ENCODE measurements at regions not wholly inside any gene's neighbourhood (a gene's known extent, or its start where the extent isn't known, plus 50 kb on each side); places are given as distances from the start of the nearest gene placed in this dataset.

DNA sequence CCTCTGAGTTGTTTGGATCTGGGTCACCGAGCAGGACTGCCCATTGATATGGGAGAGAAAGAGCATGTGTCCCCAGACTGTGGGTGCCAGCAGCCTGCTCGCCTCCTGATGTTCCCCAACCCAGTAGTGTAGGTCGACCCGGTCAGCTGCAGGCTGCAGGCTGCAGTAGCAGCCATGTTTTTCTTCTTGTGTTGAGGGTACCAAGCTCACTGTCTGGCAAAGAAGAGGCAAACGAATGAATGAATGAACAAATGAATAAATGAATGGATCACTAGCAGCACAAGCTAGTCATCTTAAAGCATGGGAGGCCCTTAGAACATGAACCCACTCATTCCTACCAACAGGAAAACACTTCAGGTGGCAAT lies 293.2 kb downstream of the SOX9 start:
- no peak for DNase-seq

DNA sequence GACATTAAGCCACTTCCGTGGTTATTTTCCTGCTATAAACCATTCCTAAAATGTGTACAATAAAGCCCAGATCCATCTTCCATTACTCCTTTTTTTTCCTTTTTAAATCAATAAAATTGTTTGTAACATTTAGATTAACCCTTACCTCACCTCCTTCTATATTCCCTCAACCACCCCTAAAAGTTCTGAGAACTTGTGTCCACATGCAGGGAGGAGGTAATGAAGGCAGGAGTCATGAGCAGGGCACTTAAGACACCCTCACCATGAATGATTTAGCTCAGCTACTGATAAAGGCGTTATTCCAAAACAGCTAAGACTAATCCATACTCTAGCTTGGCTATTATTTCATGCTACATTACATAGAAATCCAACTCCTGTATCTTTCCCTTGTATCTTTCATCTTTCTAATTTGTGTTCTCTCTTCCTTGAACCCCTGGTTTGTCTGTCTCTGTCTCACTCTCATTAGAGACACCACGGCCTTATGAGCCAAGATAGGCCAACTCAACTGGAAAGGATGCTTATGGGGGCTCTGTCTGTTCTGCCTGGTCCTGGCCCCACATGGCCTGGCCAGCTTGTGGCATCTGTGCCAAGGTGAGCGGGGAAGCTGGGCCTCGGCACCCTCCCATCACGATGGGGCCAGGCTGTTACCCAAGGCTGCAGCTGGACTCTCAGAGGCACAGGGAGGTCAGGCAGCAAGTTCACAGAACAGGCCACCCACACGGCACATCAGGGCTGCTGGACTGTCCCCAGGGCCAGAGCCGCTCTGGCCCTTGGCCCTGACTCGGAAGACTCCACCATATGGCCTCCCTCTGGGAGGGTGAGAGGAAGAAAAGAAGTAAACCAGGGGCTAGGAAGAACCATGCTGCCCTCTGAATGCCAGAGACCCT lies 294.4 kb downstream of the SOX9 start:
- no peak for DNase-seq

DNA sequence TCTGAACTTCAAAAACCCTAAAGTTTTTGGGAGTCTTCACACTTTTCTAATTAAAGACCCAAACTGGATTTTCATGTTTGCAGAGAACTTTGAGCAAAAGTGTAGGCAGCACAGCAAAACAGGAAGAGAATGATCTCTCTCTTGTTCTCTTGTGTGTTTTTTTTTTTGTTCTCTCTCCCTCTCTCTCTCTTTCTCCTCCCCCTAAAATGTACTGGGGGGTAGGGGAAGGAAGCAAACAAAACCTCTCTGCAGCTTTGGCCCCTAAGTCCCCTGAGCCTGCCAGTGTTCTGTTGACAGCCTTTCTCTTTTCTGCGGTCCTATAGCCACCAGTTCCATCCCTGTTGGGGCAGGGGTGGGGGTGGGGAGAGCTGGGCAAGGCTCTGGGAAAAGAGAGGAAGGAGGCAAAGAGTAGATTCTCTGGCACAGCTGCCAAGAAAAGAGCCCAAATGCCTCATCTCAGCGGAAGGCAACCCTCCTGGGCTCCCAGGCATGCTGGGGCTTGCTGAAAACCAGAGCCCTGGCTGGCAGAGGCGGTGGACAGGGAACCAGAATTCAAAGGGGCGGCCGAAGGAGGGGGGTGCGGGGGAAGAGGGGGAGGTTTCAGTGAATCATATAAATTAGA lies 295.3 kb downstream of the SOX9 start:
- no peak for DNase-seq

DNA sequence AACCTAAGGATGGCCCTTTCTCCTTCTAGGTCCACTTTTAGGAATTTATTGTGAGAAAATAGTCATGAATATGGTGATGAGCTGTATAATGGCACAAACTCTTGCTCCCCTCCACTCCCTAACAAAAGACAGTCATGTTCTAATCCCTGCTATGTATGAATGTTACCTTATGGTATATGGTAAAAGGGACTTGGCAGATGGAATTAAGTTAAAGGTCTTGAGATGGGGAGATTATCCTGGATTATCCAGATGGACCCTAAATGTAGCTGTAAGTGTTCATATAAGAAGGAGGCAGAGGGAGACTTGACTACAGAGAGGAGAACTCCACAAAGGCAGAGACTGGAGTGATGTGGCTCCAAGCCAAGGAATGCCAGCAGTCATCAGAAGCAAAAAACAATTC lies 296.1 kb downstream of the SOX9 start:
- no peak for DNase-seq

DNA sequence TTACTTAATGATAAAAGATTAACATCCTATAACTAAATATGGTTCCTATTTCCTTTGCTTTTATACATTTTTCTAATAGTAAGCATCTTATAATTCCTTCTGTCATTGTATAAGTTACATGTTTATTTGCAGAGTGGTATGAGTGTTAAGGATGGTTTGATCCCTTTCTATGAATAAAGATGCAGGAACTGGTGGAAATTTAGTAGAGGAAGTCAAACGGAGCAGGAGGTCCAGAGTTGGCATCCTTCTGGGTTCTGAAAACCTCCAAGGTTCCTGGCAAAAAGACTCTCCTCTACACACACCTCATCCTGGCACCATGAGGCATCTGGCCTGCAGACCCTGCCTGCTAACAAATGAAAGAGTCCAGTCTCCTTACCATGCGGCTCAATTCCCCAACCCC lies 296.8 kb downstream of the SOX9 start:
- no peak for DNase-seq

DNA sequence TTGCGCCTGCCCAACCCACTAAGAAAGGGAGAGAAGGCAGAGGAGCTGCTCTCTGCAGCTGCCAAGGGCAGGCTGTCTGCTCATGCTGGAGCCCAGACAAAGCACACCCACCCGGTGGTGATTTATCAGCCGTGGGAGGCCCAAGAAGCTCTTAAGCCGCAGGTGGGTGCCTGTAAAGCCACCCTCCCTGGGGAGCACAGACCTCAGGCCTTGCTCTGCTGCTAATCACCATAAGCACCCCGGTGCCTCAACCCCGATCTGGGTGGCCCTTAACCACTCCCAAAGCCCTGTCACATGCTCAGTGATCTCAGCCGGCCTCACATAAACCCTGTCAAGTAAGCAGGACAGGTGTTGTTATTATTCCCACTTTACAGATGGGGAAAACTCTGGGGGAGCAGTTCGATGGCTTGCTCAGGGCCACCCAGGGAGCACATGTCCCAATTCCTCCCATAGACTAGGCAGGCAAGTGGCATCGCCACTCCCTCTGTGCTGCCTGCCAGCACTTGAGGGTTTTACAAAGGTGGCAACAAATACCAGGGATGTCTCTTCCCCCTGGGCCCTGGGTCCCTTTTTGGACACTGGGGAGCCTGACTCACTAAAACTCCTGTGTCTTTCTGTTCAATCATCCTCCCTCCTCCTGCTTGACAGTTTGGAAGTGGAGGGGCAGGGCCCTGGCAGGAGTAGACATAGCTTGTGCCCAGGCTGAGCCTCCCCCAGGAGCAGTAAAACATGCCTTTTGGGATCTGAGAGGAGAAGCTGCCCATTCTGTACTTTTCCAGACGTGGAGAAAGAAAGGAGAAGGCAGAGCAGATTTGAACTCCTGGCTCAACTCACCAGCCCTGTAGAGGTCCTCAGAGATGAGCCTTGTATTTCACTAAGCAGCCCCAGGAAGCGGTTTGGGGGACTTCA lies 299.3 kb downstream of the SOX9 start:
- no peak for DNase-seq

DNA sequence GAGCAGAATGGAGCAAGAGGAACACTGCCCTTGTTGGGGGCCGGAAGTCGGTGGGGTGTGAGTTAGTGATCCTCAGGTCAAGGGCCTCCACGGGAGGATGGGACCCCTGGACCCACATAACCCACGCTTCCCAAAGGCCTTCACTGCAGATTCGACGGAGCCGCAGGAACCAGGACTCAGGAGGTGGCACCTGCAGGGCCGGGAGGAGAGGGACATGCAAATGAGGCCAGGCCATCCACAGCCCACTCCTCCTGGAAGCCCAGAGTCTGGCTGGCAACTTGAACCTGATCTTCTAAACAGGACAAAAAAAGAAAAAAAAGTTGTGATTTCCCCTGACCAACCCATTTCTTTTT lies 299.9 kb downstream of the SOX9 start:
- no peak for DNase-seq

DNA sequence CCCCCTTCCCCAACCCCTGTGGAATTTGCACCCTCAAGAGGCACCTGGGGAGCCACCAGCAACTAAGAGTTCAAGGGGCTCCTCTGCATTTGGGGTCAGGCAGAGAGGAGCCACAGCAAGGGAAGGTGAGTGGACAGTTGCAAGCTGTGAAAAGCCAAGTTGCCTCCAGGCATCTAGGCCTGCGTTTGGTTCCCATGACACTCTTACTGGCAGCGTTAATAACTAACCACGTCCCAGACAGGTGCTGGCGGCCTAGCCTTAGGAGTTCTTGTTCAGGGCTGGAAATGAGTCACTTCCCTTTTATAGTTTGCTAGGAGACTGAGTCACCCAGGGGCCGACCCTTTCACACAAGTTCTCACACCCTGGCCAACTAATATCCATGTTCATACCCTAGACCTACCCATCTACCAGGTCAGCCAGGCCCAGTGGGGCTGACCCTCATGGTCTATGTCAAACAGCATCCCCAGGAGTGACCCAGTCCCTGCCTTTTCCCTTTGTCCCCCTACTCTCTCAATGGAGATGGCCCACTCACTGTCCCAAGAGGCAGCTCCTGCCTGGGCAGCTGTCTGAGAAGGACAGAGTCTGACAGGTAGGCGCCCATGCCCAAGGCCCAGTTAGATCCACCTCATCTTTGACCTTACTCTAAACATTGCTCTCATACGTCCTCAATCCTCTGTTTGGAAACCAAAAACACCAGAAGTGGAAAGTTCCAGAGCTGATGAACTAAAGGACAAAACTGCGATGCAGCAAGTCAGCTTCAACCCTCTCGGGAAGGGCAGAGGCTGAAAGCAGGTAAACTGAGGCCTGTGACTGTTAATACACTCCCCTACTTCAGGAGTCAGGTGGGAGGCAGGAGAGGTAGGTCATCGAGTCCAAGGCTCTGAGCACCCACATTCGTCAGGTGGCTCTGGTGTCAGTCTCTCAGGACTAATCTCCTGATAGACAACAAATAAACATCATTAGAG lies 300.6 kb downstream of the SOX9 start:
- peak; percentile 48 for DNase-seq

DNA sequence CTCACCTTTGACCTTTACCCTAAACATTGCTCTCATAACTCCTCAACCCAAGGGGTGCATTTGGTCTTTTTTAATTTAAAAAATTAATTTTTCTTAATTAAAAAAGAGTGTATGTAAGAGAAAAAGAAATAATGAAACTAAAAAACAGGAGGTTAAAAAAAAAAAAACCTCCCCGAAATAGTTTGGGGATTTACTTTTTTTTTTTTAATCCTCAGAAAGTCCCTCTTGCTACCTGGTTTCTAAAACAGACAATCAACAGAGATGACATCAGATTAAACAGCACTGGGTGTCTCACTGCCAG lies 301.3 kb downstream of the SOX9 start:
- DNase-seq, result no peak

DNA sequence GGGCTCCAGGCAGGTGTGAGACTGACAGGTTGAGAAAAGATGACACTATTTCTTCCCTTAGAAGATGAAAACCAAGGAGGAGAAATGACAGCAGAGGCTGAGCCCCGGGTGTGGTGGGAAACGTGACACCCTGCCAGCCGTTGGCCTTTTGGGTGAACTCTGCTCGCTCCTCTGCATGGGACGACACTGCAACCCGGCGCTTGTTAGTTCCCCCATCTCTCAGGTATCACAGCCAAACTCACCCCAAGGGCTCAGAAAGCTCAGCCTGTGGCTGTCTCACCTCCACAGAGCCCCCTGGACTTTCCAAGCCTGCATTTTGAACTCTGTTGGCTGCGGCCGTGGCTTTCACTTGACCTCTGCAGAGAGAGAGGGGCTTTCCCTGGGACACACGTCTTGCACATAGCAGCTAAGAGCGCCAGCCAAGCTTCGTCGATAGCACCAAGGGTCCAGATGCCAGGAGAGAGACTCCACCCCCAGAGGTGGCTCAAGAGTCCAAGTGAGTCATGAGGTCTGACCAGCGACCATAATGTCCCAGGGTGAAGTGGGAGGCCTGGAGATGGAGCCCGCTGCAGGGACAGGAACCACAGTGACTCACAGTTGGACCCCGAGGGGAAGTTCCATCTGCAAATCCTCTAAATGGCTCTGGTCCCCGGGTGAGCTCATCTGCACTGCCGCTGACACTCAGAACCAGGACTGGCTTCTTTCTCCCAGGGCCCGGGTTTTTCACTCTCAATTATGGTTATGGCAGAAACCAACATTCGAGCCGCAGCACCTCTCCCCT lies 301.9 kb downstream of the SOX9 start:
- DNase-seq, result peak; percentile 49

DNA sequence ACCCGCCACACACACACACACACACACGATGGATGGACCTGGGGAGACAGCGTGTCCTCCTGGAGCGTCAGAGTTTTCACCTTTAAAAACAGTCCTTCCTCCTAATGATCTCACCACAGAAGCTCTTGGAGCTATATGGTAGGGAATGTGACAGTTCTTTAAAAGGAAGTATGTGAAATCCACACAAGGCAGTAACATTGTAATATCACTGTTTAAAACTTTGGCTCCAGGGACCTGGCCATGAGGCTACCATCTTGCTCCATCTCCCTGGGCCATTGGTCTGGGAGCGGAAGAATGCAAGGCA lies 302.4 kb downstream of the SOX9 start:
- DNase-seq, result no peak

DNA sequence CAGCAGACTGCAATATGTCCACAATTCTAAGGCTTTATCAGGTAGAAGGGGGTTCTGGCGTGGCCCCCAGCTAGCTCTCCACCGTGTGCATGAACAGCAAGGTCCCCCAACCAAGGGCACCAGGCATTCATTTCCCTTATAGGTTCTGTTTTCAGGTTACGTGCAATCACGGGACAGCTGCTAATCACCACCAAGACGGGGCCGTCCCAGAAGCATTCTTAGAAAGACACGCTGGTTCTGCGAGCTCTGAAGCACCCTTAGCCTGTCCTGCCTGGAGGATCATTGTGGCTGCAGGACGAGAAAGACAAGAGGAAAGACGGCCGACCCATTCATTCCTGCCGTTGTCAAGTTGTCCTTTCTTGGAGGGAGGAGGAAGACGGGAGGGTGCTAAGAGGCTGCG lies 302.9 kb downstream of the SOX9 start:
- DNase-seq, result no peak

DNA sequence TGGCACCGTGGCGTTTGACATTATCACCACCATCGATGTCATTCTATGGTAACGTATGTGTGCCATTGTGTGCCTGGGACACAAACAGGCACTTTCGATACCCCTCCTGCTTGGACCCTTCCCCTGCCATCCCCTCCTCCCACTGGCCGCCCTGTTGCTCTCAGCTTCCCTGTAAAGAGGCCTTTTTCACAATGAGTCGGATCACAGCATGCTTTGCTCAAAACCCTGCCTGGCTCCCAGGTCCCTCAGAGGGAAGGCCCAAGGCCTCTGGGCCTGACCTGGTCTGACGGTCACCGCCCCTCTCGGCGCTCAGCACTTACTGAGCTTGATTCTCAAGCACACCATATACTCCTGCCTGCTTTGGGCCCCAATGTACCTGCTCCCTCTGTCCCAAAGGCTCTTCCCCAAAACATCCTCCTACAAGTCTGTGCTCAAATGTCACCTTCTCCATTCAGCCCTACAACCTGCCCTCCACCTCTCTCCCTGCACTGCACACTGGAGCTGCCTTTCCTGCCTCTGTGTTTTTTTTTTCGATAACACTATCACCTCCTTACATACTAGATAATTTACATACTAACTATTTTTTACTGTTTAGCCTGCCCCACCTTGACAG lies 303.8 kb downstream of the SOX9 start:
- no peak for DNase-seq

DNA sequence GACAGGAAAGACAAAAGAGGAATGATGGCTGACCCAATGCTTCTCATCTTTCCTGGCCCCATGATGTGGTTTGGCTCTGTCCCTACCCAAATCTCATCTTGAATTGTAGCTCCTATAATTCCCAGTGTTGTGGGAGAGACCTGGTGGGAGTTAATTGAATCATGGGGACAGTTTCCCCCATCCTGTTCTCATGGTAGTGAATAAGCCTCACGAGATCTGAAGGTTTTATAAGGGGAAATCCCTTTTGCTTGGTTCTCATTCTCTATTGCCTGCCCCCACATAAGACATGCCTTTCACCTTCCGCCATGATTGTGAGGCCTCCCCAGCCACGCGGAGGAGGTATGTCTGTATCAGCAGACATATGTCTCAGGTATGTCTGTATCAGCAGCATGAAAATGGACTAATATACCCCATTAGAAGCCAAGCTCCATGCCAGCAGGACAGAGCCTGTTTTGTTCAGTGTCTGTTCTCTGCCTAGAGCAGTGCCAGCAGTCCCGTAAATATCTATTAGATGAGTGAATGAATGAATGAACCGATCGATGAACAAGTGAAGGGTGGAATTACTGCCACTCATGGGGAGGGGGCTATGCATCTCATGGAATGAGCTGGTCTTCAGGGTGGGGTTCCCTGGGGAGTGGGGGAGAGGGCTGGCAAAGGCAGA lies 304.4 kb downstream of the SOX9 start:
- no peak for DNase-seq

DNA sequence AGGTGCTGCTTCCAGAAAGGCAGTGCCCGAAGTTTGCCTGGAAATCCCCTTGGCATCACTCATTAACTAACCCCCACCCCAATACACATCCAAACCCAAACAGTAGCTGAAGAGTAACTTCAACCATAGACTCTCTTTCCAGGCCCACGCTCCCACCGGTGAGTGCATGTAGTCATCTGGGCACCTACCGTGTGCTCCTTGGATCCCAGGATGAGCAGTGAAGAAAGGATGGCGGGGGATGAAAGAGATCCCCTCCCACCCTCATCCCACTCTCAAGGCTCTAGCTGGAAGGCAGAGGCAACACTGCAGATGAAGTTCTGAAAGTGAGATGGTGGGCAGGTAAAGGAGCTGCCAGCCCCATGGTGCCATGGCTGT lies 305.0 kb downstream of the SOX9 start:
- DNase-seq, result no peak

DNA sequence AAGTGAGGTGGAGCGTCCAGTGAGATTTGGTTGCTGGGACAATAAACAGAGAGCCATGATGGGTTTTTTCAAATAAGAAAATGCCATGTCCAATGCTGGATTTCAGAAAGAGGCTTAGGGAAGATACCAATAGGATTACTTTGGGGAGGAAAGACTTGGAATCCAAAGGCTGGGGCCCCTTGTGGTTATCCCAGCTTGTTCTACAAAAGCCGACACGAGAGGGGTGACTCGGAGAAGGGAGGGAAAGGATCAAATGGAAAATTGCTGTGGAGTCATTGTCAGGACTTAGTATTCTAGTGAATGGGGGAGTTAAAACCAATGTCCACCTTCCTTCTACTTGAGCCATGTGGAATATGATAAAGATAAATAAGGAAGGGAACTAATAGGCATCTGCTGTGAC lies 305.5 kb downstream of the SOX9 start:
- no peak for DNase-seq

DNA sequence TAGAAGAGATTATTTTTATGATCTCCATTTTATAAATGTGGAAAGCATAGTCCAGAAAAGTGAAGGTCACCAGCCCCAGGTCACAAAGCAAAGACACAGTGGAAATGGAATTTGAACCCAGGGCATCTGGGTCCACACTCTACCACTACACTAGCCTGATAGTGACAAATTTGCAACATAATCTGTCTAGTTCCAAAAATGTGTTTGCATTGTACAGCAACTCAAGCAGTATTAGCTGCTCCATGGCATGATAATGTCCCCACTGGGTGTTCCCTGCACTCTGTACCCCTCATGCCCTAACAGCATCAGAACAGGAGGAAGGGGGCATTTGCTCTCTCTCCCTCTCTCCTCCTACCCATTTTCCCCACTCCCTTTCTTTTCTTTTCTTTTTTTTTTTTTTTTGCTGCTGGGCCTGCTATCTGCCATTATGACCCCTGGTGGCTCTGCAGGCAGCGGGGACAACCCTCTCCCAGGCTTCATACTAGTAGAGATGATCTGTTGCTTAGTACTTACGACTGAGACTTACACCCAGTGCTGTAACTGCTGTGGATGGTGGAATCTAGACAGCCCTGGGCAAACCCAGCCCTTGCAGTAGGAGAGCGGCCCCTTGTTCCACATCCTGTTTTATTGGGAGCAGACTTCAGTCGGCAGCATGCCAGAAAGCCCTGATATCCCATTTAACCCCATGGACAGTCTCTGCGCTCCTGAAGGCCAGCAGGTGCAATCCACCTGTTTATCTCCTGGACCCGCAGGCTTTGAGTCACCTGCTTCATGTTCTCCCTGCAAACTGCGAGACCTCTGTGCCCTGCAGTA lies 306.3 kb downstream of the SOX9 start:
- DNase-seq, result no peak

DNA sequence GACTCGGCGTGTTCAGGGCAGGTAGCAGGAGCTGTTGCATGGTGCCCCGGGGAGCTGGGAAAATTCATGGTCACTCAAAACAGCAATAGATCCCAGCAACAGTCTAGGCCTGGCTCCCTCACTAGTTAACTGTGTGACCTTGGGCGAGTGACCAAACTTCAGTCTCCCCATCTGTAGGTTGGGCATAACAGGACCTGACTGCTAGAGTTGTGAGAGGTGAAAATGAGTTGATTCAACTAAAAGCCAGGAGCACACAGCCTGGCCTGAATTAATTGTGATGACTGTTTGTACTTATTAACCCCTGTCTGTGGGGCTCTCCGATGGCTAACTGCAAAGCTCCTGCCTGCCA lies 306.9 kb downstream of the SOX9 start:
- no peak for DNase-seq

DNA sequence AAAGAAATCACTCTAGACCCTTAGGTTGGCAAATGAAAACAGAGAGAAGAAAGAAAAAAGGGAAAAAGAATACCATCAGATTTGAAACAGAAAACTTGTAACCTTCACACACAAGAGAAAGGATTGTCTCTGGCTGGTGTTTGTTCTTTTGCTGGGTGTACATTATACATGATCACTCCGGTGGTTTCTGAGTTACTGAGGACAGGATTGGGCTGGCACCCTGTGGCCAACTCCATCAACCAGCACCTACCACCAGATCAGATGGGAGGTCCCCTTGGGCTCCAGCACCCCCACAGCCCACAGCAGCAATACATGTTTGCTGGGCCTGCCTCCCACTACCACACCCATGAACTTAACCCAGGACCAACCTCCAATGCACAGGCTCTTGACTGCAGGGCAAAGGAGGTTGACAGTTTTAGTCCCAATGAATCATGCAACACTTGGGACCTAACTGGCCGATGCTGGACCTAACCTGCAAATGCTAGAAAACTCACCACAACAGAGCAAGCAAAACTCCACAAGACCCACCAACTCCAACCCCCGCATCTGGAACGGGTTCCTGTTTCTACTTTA lies 308.3 kb downstream of the SOX9 start:
- DNase-seq, result no peak

Data from CD4-positive, alpha-beta T cell treated with Interleukin-4 for 4 hours (primary cell).